ENCODE measurements at regions not wholly inside any gene's neighbourhood (a gene's known extent, or its start where the extent isn't known, plus 50 kb on each side); places are given as distances from the start of the nearest gene placed in this dataset.
"Not testable (repeated sequence)": the region's sequence is repeated elsewhere in the genome, so short reads cannot be mapped to it uniquely, and the experiment has no call there.

DNA sequence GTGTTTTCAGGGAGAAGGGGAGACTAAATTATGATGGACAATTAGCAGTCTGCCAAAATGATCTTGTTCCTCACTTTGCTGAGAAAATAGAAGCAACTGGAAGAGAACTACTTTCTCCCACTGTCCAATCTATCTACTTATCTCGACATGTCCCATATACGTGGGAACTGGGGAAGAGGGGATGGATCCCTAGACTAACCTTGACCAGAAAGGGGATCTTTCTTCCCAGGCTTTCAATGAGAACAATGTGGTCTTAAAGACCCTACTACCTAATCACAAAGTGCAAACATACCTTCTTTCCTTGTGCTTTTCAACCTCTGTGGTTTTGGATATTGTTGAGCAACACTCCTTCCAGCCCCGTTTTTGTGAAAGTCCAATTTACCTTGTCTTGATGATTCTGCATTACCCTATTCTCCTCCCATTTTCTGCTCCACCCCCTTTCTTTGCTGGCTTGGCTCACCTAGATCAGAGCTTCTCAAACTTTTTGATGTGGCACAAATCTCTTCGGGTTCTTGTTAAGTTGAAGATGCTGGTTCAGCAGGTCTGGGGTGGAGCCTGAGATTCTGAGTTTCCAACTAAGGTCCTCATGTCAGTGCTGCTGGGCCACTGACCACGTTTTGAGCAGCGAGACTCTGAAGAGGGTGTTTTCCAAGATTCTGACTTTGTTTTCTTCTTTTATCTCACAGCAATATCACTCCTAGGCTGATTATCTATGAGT is 61.4 kb upstream of the AGTPBP1 start:
- TF ChIP-seq EZH2 (IDR thresholded peaks at IDR 0.05; ENCODE audit: borderline replicate concordance, low read length): not testable (repeated sequence)
- TF ChIP-seq, protein P1, sequence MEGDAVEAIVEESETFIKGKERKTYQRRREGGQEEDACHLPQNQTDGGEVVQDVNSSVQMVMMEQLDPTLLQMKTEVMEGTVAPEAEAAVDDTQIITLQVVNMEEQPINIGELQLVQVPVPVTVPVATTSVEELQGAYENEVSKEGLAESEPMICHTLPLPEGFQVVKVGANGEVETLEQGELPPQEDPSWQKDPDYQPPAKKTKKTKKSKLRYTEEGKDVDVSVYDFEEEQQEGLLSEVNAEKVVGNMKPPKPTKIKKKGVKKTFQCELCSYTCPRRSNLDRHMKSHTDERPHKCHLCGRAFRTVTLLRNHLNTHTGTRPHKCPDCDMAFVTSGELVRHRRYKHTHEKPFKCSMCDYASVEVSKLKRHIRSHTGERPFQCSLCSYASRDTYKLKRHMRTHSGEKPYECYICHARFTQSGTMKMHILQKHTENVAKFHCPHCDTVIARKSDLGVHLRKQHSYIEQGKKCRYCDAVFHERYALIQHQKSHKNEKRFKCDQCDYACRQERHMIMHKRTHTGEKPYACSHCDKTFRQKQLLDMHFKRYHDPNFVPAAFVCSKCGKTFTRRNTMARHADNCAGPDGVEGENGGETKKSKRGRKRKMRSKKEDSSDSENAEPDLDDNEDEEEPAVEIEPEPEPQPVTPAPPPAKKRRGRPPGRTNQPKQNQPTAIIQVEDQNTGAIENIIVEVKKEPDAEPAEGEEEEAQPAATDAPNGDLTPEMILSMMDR (IDR thresholded peaks at IDR 0.05; ENCODE audit: low read length): not testable (repeated sequence)

Data from OCI-LY1 (cell line).